H54 (cell line): ENCODE measurements at regions not wholly inside any gene's neighbourhood (a gene's known extent, or its start where the extent isn't known, plus 50 kb on each side); places are given as distances from the start of the nearest gene placed in this dataset.
"Not testable (repeated sequence)": the region's sequence is repeated elsewhere in the genome, so short reads cannot be mapped to it uniquely, and the experiment has no call there.

Source experiments
- DNase-seq: peaks from one replicate; pipeline ENCODE4 v3.0.0; 2011; ENCODE audit warnings: low spot score, mixed read lengths; ENCODE audit not compliant: insufficient read length
- FAIRE-seq: peaks from 3 replicates; lab custom pipeline; 2011; peaks lifted over from hg19 to GRCh38; lab: Jason Lieb, UNC

GRCh38 chr1:146656356-146657060 lies 281.6 kb upstream of the NBPF12 start:
- DNase-seq, FAIRE-seq: not testable (repeated sequence)

DNA sequence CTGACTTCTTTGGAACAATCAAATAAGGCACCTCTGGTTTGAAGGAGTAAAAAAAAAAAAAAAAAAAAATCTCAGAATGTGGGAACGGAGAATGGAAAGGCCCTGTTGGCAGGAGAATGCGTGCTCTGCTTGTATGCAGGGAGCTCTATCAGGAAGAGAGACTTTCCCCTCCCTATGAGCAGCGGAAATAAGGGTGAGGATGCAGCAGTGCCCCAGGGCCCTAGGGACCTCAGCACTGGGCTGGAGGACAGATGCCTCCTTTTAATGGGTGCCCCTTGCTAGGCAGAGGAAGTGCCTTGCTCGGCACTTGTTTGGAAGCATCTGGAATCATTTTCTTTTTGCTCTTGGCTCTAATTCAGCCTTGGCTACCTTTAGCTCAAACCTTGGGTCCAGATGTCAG lies 283.4 kb upstream of the NBPF12 start:
- not testable (repeated sequence) for FAIRE-seq, DNase-seq

GRCh38 chr1:146645978-146646604 lies 292.0 kb upstream of the NBPF12 start:
- not testable (repeated sequence) for DNase-seq, FAIRE-seq

DNA sequence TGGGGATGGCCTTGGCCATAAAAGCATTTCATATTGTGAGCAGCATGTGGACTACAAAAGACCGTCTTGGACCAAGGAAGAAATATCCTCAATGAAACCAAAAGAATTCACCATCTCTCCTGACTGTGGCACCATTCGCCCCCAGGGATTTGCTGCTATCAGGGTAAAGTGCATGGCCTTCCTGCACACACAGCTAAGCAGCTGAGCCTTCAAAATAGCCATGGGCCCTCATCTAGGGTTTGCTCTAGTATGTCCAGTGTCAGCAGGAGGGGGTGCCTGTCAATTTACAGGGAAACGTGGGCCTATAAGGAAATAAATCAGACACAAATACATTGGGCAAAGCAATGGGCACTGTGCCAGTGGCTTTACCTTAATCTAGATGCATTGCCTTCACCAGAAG lies 296.6 kb upstream of the NBPF12 start:
- FAIRE-seq, DNase-seq: not testable (repeated sequence)

DNA sequence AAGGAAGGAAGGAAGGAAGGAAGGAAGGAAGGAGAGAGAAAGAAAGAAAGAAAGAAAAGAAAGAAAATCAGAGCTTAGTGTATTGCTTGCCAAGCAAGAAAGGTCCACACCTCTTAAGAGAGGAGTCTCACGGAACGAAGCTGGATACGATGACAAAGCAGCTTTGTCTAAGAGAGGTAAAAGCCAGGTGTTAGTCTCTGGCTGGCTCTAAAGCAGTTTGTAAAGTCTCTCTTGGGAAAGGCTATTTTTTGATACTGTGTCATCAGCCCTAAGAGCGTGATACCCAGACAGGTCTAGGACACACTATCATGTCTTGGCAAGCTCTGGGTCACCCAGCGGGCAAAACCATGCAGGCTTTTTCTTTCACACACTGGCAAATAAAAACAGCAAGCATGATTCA lies 297.5 kb upstream of the NBPF12 start:
- FAIRE-seq, DNase-seq: not testable (repeated sequence)

DNA sequence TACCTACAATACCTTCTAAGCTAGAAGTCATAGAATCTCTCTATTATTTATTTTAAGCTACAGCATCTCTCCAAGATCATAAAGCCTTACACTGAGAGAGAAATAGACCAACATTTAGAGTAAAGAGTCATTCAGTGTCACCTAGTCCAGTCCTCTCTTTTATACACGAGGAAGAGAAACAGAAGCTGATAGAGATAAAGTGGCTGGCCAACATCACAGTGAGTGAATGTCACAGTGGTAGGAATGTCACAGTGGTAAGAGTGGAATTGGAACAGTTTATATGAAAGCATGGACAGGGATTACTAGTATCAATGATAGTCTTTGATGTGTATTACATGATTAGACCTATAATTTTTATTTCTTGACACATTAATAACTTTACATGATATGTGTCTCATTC lies 307.8 kb upstream of the NBPF12 start:
- not testable (repeated sequence) for FAIRE-seq, DNase-seq

DNA sequence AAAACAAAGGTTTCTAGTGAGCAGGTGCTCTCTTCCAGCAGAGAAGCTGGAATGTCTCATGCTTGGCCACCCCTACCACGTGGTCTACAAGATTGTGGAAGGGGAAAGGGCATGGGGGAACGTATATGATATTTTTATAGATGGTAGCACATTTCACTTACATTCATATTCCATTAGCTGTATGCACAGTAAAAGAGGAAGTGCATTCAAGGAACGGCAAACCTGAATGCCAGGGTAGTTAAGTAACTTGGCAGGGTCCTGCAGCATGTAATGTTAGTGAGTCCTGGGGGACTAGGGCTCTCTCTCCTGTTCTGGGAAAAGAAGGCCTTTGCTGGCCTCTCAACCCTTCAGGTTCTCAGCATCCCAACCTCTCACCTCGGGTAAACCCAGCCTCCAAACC lies 319.5 kb upstream of the NBPF12 start:
- DNase-seq, FAIRE-seq: not testable (repeated sequence)

DNA sequence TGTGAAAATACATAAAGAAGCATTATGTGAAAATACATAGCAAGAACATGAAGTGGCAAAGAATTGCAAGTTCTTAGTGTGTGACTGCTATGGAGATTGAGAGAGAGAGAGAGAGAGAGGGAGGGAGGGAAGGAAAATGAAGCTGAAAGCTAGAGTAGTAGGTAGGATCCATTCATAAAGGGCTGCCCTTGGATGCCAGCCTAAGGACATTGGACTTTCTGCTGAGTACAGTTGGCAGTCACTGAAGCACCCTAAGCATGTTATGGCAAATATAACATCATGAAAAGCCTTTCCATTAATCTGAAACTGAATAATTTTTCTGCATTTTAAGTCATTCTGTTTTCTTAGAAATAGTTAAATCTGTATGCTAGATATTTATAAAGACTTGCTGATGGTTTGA lies 333.4 kb upstream of the NBPF12 start:
- not testable (repeated sequence) for DNase-seq, FAIRE-seq

GRCh38 chr1:146600720-146601307 lies 337.3 kb upstream of the NBPF12 start:
- not testable (repeated sequence) for DNase-seq, FAIRE-seq

GRCh38 chr1:146599906-146600305 lies 338.2 kb upstream of the NBPF12 start:
- not testable (repeated sequence) for FAIRE-seq, DNase-seq

- not testable (repeated sequence) for FAIRE-seq, DNase-seq
Observed at GRCh38 chr1:146581229-146581628, 352.4 kb upstream of the NOTCH2NLA start.

DNA sequence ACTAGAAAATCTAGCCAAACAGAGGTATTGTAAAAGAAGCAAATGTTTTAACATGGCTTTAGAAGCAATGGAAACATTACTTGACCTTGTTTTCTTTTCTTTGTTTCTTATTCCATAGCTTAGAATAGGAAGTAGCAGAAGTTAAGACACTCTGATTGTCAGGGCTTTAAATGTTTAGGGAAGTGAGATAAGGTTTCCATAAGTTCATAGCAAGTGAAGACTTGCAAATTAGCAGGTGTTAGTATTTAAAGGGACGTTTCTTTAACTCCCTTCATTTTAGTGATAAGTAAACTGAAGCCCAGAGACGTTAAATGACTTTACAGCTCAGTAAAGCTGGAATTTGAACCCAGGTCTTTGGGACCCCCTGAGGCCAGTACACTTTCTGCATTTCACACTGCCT lies 338.7 kb upstream of the NOTCH2NLA start:
- not testable (repeated sequence) for FAIRE-seq, DNase-seq

GRCh38 chr1:146558032-146558431 lies 329.2 kb upstream of the NOTCH2NLA start:
- not testable (repeated sequence) for FAIRE-seq, DNase-seq

GRCh38 chr1:146556405-146556804 lies 327.6 kb upstream of the NOTCH2NLA start:
- DNase-seq, FAIRE-seq: not testable (repeated sequence)

DNA sequence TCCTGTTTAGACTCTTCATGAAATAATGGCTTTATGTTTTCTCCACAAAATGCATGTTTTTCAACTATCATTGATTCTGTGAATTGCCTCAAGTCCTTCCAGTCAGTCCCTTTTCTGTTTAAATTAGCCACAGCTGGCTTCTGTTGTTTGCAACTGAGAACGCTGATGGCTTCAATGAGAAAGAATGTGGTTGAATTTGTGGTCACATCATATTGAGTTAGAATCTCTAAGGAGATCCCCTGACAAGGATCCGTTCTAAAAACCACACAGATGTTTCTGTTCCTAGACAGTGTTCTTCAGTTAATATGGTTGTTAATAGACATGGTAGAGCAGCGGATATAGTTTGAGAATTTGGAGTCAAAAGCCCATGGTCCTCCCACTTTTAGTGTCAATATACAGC lies 323.6 kb upstream of the NOTCH2NLA start:
- not testable (repeated sequence) for DNase-seq, FAIRE-seq

GRCh38 chr1:146548684-146549083 lies 319.9 kb upstream of the NOTCH2NLA start:
- DNase-seq, FAIRE-seq: not testable (repeated sequence)

DNA sequence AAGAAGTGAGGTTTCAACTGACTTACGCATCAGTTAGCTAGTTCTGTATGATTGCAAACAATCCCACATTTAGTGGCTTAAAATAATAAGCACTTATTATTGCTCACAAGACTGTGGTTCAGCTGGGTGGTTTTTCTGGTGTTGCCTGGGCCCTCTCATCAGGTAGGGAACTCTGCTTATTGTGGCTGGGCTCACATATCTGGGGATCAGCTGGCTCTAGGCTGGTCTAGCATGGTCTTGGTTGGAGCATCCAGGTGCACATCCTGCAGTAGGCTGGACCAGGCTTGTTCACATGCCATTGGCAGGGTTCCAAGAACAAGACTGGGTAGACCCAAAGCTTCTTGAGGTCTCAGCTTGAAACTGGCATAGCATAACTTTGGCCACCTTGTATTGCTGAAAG lies 317.4 kb upstream of the NOTCH2NLA start:
- FAIRE-seq: not testable (repeated sequence)

GRCh38 chr1:146537775-146538373 lies 309.1 kb upstream of the NOTCH2NLA start:
- not testable (repeated sequence) for FAIRE-seq, DNase-seq

More for the DNA sequence above, 317.4 kb upstream of the NOTCH2NLA start:
- not testable (repeated sequence) for DNase-seq

DNA sequence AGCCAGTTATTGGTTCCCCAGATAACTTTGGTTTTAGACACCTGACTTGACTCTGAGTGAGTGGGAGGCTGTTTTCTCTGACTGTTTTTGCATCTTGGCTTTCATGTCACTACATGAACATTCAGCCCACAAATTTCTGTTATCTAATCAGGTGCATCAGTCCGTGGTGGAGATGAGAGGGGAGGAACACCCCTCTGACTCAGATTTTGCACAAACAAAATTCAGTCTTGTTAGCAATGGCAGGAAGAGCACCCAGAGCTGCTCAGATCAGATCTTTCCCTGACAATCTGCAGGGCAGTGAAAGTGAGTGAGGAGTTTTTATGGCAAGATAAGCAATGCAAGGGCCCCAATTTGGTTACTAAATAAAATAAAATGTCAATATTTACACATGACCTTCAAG lies 307.2 kb upstream of the NOTCH2NLA start:
- DNase-seq, FAIRE-seq: not testable (repeated sequence)

DNA sequence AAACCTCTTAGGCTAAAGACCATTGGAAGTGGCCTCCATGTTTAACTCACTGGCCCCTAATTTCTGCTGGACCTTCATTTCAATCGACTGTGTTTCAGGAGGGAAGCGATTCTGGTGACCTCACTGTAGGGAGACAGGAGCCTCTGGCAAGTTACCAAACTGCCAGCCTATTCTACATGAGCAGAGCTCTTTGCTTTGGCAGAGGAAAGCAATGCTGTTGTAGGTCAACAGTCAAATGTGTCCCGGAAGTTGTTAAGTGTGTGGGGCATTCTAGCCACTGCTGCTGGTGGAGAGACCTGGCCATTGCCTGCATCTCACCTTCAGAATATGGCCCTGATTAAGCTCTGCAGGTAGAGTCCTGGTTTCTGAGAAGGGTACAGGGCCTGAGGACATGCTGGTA lies 306.8 kb upstream of the NOTCH2NLA start:
- not testable (repeated sequence) for DNase-seq, FAIRE-seq
